Panc1 (cell line): ENCODE measurements at regions not wholly inside any gene's neighbourhood (a gene's known extent, or its start where the extent isn't known, plus 50 kb on each side); places are given as distances from the start of the nearest gene placed in this dataset.
"Not testable (repeated sequence)": the region's sequence is repeated elsewhere in the genome, so short reads cannot be mapped to it uniquely, and the experiment has no call there.

ENCODE experiments used
- ATAC-seq: fragments of 200-7000 bp; cut with Tn5 transposase; 2 replicates; pipeline ENCODE4 v1.9.1; 2020; ENCODE audit warnings: mild to moderate bottlenecking, moderate library complexity
- BruUV-seq: library from RNA; stranded (reverse); fragments of 400-500 nt; replicated peaks from 2 replicates; lab custom pipeline; 2021; lab: Mats Ljungman, UMichigan
- CTCF ChIA-PET: fragments of 300-600 bp; sonication (Branson Sonifier 250); formaldehyde crosslinking; loops from one replicate; lab custom pipeline; 2022; ENCODE audit warnings: antibody characterized with exemption; lab: Charles Lee
- POLR2A ChIA-PET: fragments of 300-600 bp; sonication (Branson Sonifier 250); formaldehyde crosslinking; loops from one replicate; lab custom pipeline; 2022; ENCODE audit warnings: antibody characterized with exemption; lab: Charles Lee
- DNase-seq: peaks from one replicate; pipeline ENCODE4 v3.0.0-alpha.2; 2010; ENCODE audit warnings: low read depth, low spot score
- H3K27ac ChIP-seq: 2 replicates; pipeline ENCODE4 v1.5.1; 2011; ENCODE audit warnings: mild to moderate bottlenecking, low read length, inconsistent platforms
- H3K27me3 ChIP-seq: fragments of 200-500 bp; sonication (Bioruptor generic); 2 replicates; pipeline ENCODE4 v1.6.0; 2014; ENCODE audit warnings: low read length, inconsistent platforms; ENCODE audit not compliant: control insufficient read depth, insufficient read depth
- H3K36me3 ChIP-seq: fragments of 200-500 bp; sonication (Bioruptor generic); 2 replicates; pipeline ENCODE4 v1.5.1; 2014; ENCODE audit warnings: inconsistent platforms, mild to moderate bottlenecking, low read length, moderate library complexity; ENCODE audit not compliant: control insufficient read depth, insufficient read depth
- H3K4me1 ChIP-seq: 2 replicates; pipeline ENCODE4 v1.5.1; 2011; ENCODE audit warnings: inconsistent platforms, mild to moderate bottlenecking, low read length, moderate library complexity; ENCODE audit not compliant: control insufficient read depth, insufficient read depth
- H3K4me3 ChIP-seq, 2 experiments: 2 replicates each; pipeline ENCODE4 v1.5.1; 2011 to 2012; ENCODE audit warnings: low read depth in 2 of 2, low read length in 2 of 2, mild to moderate bottlenecking in 2 of 2, inconsistent platforms in 1 of 2, moderate library complexity in 1 of 2
- H3K9me3 ChIP-seq: fragments of 200-500 bp; sonication (Bioruptor generic); 2 replicates; pipeline ENCODE4 v1.5.1; 2014; ENCODE audit warnings: low read depth, mild to moderate bottlenecking, inconsistent platforms, low read length, moderate library complexity; ENCODE audit not compliant: control insufficient read depth, insufficient read depth
- POLR2AphosphoS5 ChIP-seq: IDR thresholded peaks from 2 replicates; pipeline ENCODE4 v1.6.1; 2012; ENCODE audit warnings: mild to moderate bottlenecking, low read depth, low read length, moderate library complexity
- REST ChIP-seq, 2 experiments: IDR thresholded peaks; 2 replicates each; pipeline ENCODE4 v1.6.1; 2011 to 2012; ENCODE audit warnings: low read depth in 2 of 2, control low read depth in 1 of 2, low read length in 1 of 2, mild to moderate bottlenecking in 1 of 2, moderate library complexity in 1 of 2; ENCODE audit not compliant: insufficient read depth in 1 of 2
- SIN3A ChIP-seq: IDR thresholded peaks from 2 replicates; pipeline ENCODE4 v1.6.1; 2012; ENCODE audit warnings: low read depth, mild to moderate bottlenecking, low read length, moderate library complexity, borderline replicate concordance; ENCODE audit not compliant: insufficient read depth
- TCF7L2 ChIP-seq: IDR thresholded peaks from 2 replicates; pipeline ENCODE4 v1.6.1; 2011; ENCODE audit warnings: mild to moderate bottlenecking, low read depth, low read length, inconsistent platforms
- in situ Hi-C: cut with HindIII; loops from 2 replicates; pipeline ENCODE4 v1.10.0; 2016; ENCODE audit warnings: low sequenced_read_pairs, low pct_unique_long_range_greater_than_20kb
- intact Hi-C: fragments of 100-400 bp; cut with micrococcal nuclease; formaldehyde crosslinking; loops from one replicate; pipeline ENCODE4 v1.10.0; 2022; ENCODE audit not compliant: unreplicated experiment
- TF ChIP-seq, protein P1 (sequence below): fragments of 450-650 bp; IDR thresholded peaks from 2 replicates; pipeline ENCODE4 v1.5.1; 2017; ENCODE audit warnings: mild to moderate bottlenecking

DNA sequence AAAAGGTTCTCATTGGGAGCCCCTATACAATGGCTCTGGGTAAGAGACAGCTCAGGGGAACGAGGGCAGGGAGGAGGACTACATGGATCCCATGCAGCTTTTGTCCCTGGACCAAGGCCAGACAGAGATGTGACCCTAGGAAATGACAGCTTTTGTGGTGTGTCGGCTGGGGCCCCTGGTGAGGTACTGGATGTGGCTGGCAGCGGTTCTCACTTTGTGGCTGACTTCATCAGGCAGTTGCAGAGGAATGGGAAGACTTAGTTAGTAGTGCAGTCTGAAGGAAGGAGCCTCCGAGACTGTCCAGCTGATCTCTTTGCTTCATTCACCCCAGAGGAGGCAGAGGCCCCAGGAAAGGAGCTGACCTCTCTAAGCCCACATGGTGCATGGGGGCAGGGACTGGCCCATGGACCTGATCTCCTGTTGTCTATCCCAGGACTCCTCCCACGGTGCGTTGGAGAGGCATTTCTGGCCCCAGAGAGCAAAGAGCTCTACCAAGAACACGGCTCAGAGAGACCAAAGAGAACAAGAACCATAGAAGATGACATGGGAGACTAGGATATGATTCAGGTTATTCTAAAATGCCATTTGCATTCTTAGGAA is 202.9 kb downstream of the RPS24 start:
- DNase-seq (no peak), ATAC-seq (no peak)
- no peaks in the 10 kb centered on the region for H3K9me3 ChIP-seq
- ChIA-PET POLR2A (no interaction called here), CTCF (no interaction called here)
- no peak overlapping the region for H3K27ac ChIP-seq
- no peaks in the 10 kb centered on the region for H3K27me3 ChIP-seq
- in situ Hi-C loops (no loop called here), intact Hi-C loops (no loop called here)
- H3K4me3 ChIP-seq: no peak overlapping the region
- TF ChIP-seq TCF7L2 (no peak), POLR2AphosphoS5 (no peak), REST (IDR thresholded peaks at IDR 0.05; ENCODE audit: insufficient read depth in 1 of 2, low read depth in 2 of 2, low read length in 1 of 2) (no peak), SIN3A (no peak)
- TF ChIP-seq, protein P1, sequence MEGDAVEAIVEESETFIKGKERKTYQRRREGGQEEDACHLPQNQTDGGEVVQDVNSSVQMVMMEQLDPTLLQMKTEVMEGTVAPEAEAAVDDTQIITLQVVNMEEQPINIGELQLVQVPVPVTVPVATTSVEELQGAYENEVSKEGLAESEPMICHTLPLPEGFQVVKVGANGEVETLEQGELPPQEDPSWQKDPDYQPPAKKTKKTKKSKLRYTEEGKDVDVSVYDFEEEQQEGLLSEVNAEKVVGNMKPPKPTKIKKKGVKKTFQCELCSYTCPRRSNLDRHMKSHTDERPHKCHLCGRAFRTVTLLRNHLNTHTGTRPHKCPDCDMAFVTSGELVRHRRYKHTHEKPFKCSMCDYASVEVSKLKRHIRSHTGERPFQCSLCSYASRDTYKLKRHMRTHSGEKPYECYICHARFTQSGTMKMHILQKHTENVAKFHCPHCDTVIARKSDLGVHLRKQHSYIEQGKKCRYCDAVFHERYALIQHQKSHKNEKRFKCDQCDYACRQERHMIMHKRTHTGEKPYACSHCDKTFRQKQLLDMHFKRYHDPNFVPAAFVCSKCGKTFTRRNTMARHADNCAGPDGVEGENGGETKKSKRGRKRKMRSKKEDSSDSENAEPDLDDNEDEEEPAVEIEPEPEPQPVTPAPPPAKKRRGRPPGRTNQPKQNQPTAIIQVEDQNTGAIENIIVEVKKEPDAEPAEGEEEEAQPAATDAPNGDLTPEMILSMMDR: no peak
- BruUV-seq: no TSS peak
- no peaks in the 10 kb centered on the region for H3K36me3 ChIP-seq
- H3K4me1 ChIP-seq: no peaks in the 10 kb centered on the region

DNA sequence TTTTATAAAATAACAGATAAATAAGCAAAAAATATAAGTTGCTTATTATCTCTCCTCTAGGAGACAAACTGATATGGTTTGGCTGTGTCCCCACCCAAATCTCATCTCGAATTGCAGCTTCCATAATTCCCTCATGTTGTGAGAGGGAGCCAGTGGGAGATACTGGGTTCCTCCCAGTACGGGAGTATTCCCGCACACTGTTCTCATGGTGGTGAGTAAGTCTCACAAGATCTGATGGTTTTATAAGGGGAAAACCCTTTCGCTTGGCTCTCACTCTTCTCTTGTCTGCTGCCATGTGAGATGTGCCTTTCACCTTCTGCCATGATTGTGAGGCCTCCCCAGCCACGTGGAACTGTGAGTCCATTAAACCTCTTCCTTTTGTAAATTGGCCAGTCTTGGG is 204.3 kb downstream of the RPS24 start:
- intact Hi-C loops, ATAC-seq, H3K27ac ChIP-seq, POLR2A ChIA-PET, DNase-seq, H3K9me3 ChIP-seq, H3K4me3 ChIP-seq, CTCF ChIA-PET, H3K4me1 ChIP-seq, BruUV-seq, in situ Hi-C loops, H3K27me3 ChIP-seq, H3K36me3 ChIP-seq: not testable (repeated sequence)

DNA sequence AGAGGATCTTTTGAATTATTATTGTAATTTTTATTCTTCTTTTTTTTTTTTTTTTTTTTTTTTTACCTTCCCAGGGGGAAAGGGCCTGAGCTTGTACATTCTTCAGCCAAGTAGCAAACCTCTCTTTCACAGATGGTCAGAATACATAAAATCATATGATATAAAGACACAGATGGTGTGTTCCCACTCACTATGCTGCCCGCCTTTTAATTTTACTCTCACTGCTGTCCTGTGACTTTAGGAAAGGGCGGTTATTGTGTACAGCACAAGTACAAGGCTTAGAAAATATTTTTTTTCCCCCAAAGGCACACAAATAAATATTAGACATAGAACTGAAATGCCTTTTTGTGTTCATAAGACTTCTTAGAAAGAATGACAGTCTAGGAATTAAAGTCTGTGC is 213.6 kb downstream of the RPS24 start:
- ATAC-seq: no peak

More for the DNA sequence above, 213.6 kb downstream of the RPS24 start:
- no peaks in the 10 kb centered on the region for H3K9me3 ChIP-seq
- no peak overlapping the region for H3K4me3 ChIP-seq
- POLR2A ChIA-PET: no interaction called here
- no peaks in the 10 kb centered on the region for H3K4me1 ChIP-seq
- no TSS peak for BruUV-seq
- no peaks in the 10 kb centered on the region for H3K36me3 ChIP-seq
- in situ Hi-C loops (no loop called here), intact Hi-C loops (no loop called here)
- TF ChIP-seq SIN3A (no peak), REST (IDR thresholded peaks at IDR 0.05; ENCODE audit: insufficient read depth in 1 of 2, low read depth in 2 of 2, low read length in 1 of 2) (no peak), POLR2AphosphoS5 (no peak), TCF7L2 (no peak)
- TF ChIP-seq, protein P1: no peak
- no peaks in the 10 kb centered on the region for H3K27me3 ChIP-seq
- no peak for DNase-seq
- H3K27ac ChIP-seq: no peak overlapping the region
- CTCF ChIA-PET: no interaction called here
